CD14-positive monocyte (primary cell): ENCODE measurements at regions not wholly inside any gene's neighbourhood (a gene's known extent, or its start where the extent isn't known, plus 50 kb on each side); places are given as distances from the start of the nearest gene placed in this dataset.

Experiments
- DNase-seq, 3 donors: peaks; one replicate each; pipeline ENCODE4 v3.0.0-alpha.2; 2011 to 2022
- H2AFZ ChIP-seq: 2 replicates; pipeline ENCODE4 v1.6.0; 2012; ENCODE audit warnings: mild to moderate bottlenecking, low read depth, low read length, inconsistent platforms; ENCODE audit not compliant: insufficient read depth, poor library complexity, severe bottlenecking
- H3K27ac ChIP-seq, 2 donors: 1 replicate in 1 of 2; 2 replicates in 1 of 2; pipeline ENCODE4 v1.5.1; 2012 to 2013; ENCODE audit warnings: low read length in 2 of 2, control low read depth in 1 of 2, inconsistent platforms in 1 of 2, low read depth in 1 of 2, mild to moderate bottlenecking in 1 of 2
- H3K27me3 ChIP-seq, 2 donors: one replicate each; pipeline versions ENCODE4 v1.6.0 to v1.6.1; 2011 to 2013; ENCODE audit warnings: low read length in 2 of 2; ENCODE audit not compliant: control insufficient read depth in 2 of 2, insufficient read depth in 2 of 2
- H3K36me3 ChIP-seq, 2 donors: replicated peaks in 1 of 2; 1 replicate in 1 of 2; 2 replicates in 1 of 2; pipeline versions ENCODE4 v1.5.1 to v1.6.1; 2012 to 2013; ENCODE audit warnings: low read length in 2 of 2, control low read depth in 1 of 2, inconsistent platforms in 1 of 2, mild to moderate bottlenecking in 1 of 2; ENCODE audit not compliant: insufficient read depth in 2 of 2, control insufficient read depth in 1 of 2
- H3K4me1 ChIP-seq, 2 donors: 1 replicate in 1 of 2; 2 replicates in 1 of 2; pipeline versions ENCODE4 v1.5.1 to v1.6.1; 2012 to 2013; ENCODE audit warnings: low read length in 2 of 2, control low read depth in 1 of 2, inconsistent platforms in 1 of 2, mild to moderate bottlenecking in 1 of 2, moderate library complexity in 1 of 2; ENCODE audit not compliant: insufficient read depth in 2 of 2, control insufficient read depth in 1 of 2
- H3K4me2 ChIP-seq: replicated peaks from 2 replicates; pipeline ENCODE3; 2012; ENCODE audit warnings: low read length, moderate library complexity, mild to moderate bottlenecking; ENCODE audit not compliant: poor library complexity, severe bottlenecking; ENCODE audit errors: extremely low read depth
- H3K4me3 ChIP-seq, 3 experiments: fragments of 200-600 bp in 1 of 3; sonication (generic) in 1 of 3; replicated peaks in 1 of 3; 1 replicate in 2 of 3; 2 replicates in 1 of 3; pipeline ENCODE4 v1.5.1; 2011 to 2013; ENCODE audit warnings: low read length in 3 of 3, mild to moderate bottlenecking in 3 of 3, control low read depth in 2 of 3, low read depth in 2 of 3, inconsistent platforms in 1 of 3, moderate library complexity in 1 of 3
- H3K79me2 ChIP-seq: 2 replicates; pipeline ENCODE4 v1.6.0; 2012; ENCODE audit warnings: mild to moderate bottlenecking, control low read depth, inconsistent platforms, low read length, moderate library complexity; ENCODE audit not compliant: insufficient read depth
- H3K9ac ChIP-seq: 2 replicates; pipeline ENCODE4 v1.6.0; 2017; ENCODE audit warnings: low read length, mild to moderate bottlenecking; ENCODE audit not compliant: insufficient read depth, poor library complexity, severe bottlenecking
- H3K9me3 ChIP-seq, 2 donors: replicated peaks in 1 of 2; 1 replicate in 1 of 2; 2 replicates in 1 of 2; pipeline versions ENCODE4 v1.5.1 to v1.6.1; 2012 to 2013; ENCODE audit warnings: low read length in 2 of 2, control low read depth in 1 of 2; ENCODE audit not compliant: control insufficient read depth in 1 of 2, insufficient read depth in 1 of 2
- H4K20me1 ChIP-seq: 2 replicates; pipeline ENCODE4 v1.6.0; 2012; ENCODE audit warnings: mild to moderate bottlenecking, low read length, control low read depth, moderate library complexity; ENCODE audit not compliant: insufficient read depth
- H3K27ac Mint-ChIP-seq, 7 donors: one replicate each; pipeline ENCODE4 v1.8.0; 2020; ENCODE audit warnings: mild to moderate bottlenecking in 7 of 7, mixed read lengths in 7 of 7, moderate library complexity in 6 of 7, inconsistent platforms in 2 of 7
- H3K27me3 Mint-ChIP-seq, 3 donors: one replicate each; pipeline ENCODE4 v1.8.0; 2021 to 2022; ENCODE audit warnings: low read depth in 3 of 3, mild to moderate bottlenecking in 3 of 3, mixed read lengths in 3 of 3, moderate library complexity in 3 of 3, inconsistent platforms in 1 of 3
- H3K36me3 Mint-ChIP-seq, 2 donors: one replicate each; pipeline ENCODE4 v1.8.0; 2020; ENCODE audit warnings: mixed read lengths in 2 of 2, inconsistent platforms in 1 of 2, mild to moderate bottlenecking in 1 of 2
- H3K4me1 Mint-ChIP-seq: one replicate; pipeline ENCODE4 v1.8.0; 2020; ENCODE audit warnings: mild to moderate bottlenecking, mixed read lengths
- H3K4me3 Mint-ChIP-seq, 2 donors: one replicate each; pipeline ENCODE4 v1.8.0; 2020; ENCODE audit warnings: mild to moderate bottlenecking in 2 of 2, mixed read lengths in 2 of 2, moderate library complexity in 1 of 2
- H3K9me3 Mint-ChIP-seq, 7 donors: one replicate each; pipeline ENCODE4 v1.8.0; 2020 to 2022; ENCODE audit warnings: mixed read lengths in 7 of 7, mild to moderate bottlenecking in 6 of 7, moderate library complexity in 6 of 7, inconsistent platforms in 2 of 7
- CTCF ChIP-seq: fragments of 200-600 bp; IDR thresholded peaks from one replicate; pipeline ENCODE4 v1.8.0; 2022; ENCODE audit warnings: antibody characterized with exemption, mild to moderate bottlenecking
- WGBS: methylation state at CpG from one replicate; pipeline ENCODE4 v1.1.5; 2013; ENCODE audit warnings: missing lambda C conversion rate; ENCODE audit not compliant: insufficient coverage; 5-methylcytosine and 5-hydroxymethylcytosine counted together
- intact Hi-C, 2 donors: fragments of 100-400 bp; cut with micrococcal nuclease; formaldehyde crosslinking; loops; one replicate each; pipeline versions ENCODE4 v1.15.0 to v1.15.1; 2023

GRCh38 chr2:181393472-181393871 lies 63.7 kb upstream of the ITGA4 start:
- H3K9me3 Mint-ChIP-seq: no peaks in the 10 kb centered on the region
- intact Hi-C loops: loop anchor here in 1 of 2 donors (2.0 kb wide), 1 partner anchor 13 kb away; no protein-coding TSS in a partner anchor
- peak; percentile 48 to 77 (median 76) for DNase-seq
- no peak overlapping the region for H3K9ac ChIP-seq
- H2AFZ ChIP-seq: no peak overlapping the region
- H3K27me3 ChIP-seq: no peaks in the 10 kb centered on the region
- H3K4me3 Mint-ChIP-seq: peak overlapping the region; percentile 50 to 60
- peak overlapping the region; percentile 53 for H3K4me2 ChIP-seq
- H4K20me1 ChIP-seq: no peaks in the 10 kb centered on the region
- no peak for TF ChIP-seq CTCF
- H3K4me1 ChIP-seq: peaks cover 25 to 41% of the 10 kb centered on the region in 2 donors
- H3K9me3 ChIP-seq: no peaks in the 10 kb centered on the region
- no peaks in the 10 kb centered on the region for H3K36me3 Mint-ChIP-seq
- H3K4me3 ChIP-seq: peak overlapping the region in 1 of 3 experiments; percentile 29
- 0% methylated on average over 1 of the region's 1 CpG for WGBS
- H3K4me1 Mint-ChIP-seq: peaks cover 34% of the 10 kb centered on the region
- no peaks in the 10 kb centered on the region for H3K79me2 ChIP-seq
- peak overlapping the region; percentile 26 to 79 for H3K27ac ChIP-seq
- H3K27ac Mint-ChIP-seq: peak overlapping the region; percentile 83 to 95 (median 89)
- H3K36me3 ChIP-seq: no peaks in the 10 kb centered on the region
- no peaks in the 10 kb centered on the region for H3K27me3 Mint-ChIP-seq

- H3K79me2 ChIP-seq: no peaks in the 10 kb centered on the region
- Mint-ChIP-seq H3K27ac (peak overlapping the region; percentile 63 to 92 (median 82)), H3K9me3 (no peaks in the 10 kb centered on the region), H3K36me3 (no peaks in the 10 kb centered on the region), H3K27me3 (no peaks in the 10 kb centered on the region), H3K4me1 (peaks cover 34% of the 10 kb centered on the region), H3K4me3 (peak overlapping the region in 1 of 2 donors; percentile 13)
- H2AFZ ChIP-seq: peak overlapping the region; percentile 17
- no peak for TF ChIP-seq CTCF
- no peaks in the 10 kb centered on the region for H3K36me3 ChIP-seq
- H3K9ac ChIP-seq: no peak overlapping the region
- no peaks in the 10 kb centered on the region for H3K9me3 ChIP-seq
- H3K4me2 ChIP-seq: peak overlapping the region; percentile 35
- peak overlapping the region in 1 of 3 experiments; percentile 26 for H3K4me3 ChIP-seq
- DNase-seq: peak; percentile 15 to 34 (median 16)
- H3K4me1 ChIP-seq: peaks cover 25 to 41% of the 10 kb centered on the region in 2 donors
- H3K27me3 ChIP-seq: no peaks in the 10 kb centered on the region
- intact Hi-C loops: loop anchor here in 1 of 2 donors (5.0 kb wide), 1 partner anchor 88 kb away; no protein-coding TSS in a partner anchor
- no peaks in the 10 kb centered on the region for H4K20me1 ChIP-seq
- peak overlapping the region in 1 of 2 donors; percentile 53 for H3K27ac ChIP-seq
- WGBS: 38% methylated on average over 1 of the region's 4 CpGs
Measured at GRCh38 chr2:181394741-181395437, 62.3 kb upstream of the ITGA4 start.
